Adrenal gland (tissue), 9 donors: ENCODE measurements at regions not wholly inside any gene's neighbourhood (a gene's known extent, or its start where the extent isn't known, plus 50 kb on each side); places are given as distances from the start of the nearest gene placed in this dataset.

Source experiments
- DNase-seq, 7 donors: peaks; one replicate each; pipeline ENCODE4 v3.0.0-alpha.2; 2019 to 2020
- H3K27ac ChIP-seq, 5 donors: fragments of 200-600 bp; sonication (generic) in 4 of 5; 1 replicate in 3 of 5; 2 replicates in 2 of 5; pipeline versions ENCODE4 v1.5.1 to v1.8.0; 2016 to 2020; ENCODE audit warnings: mild to moderate bottlenecking in 1 of 5
- H3K27me3 ChIP-seq: fragments of 200-600 bp; 2 replicates; pipeline ENCODE4 v1.8.0; 2021
- H3K36me3 ChIP-seq, 2 donors: fragments of 200-600 bp; replicated peaks in 1 of 2; 1 replicate in 1 of 2; 2 replicates in 1 of 2; pipeline versions ENCODE4 v1.5.1 to v1.8.0; 2018 to 2022
- H3K4me1 ChIP-seq, 2 donors: fragments of 200-600 bp; replicated peaks in 1 of 2; 1 replicate in 1 of 2; 2 replicates in 1 of 2; pipeline versions ENCODE4 v1.5.1 to v1.8.0; 2018 to 2021
- H3K4me3 ChIP-seq, 4 donors: fragments of 200-600 bp; sonication (generic) in 3 of 4; one replicate each; pipeline ENCODE4 v1.5.1; 2016 to 2018
- H3K9me3 ChIP-seq, 3 donors: fragments of 200-600 bp; sonication (generic) in 1 of 3; replicated peaks in 1 of 3; 1 replicate in 2 of 3; 2 replicates in 1 of 3; pipeline versions ENCODE4 v1.5.1 to v1.8.0; 2016 to 2021
- CTCF ChIP-seq, 6 experiments: fragments of 450-650 bp in 4 of 6; fragments of 200-600 bp in 2 of 6; sonication (generic) in 1 of 6; IDR thresholded peaks; 1 replicate in 5 of 6; 2 replicates in 1 of 6; pipeline versions ENCODE4 v1.5.1 to v1.8.0; 2016 to 2021; ENCODE audit warnings: antibody characterized with exemption in 6 of 6, mild to moderate bottlenecking in 2 of 6, moderate library complexity in 1 of 6
- POLR2A ChIP-seq, 2 donors: fragments of 450-650 bp; IDR thresholded peaks; one replicate each; pipeline ENCODE4 v1.6.1; 2017; ENCODE audit warnings: antibody characterized with exemption in 2 of 2, mild to moderate bottlenecking in 2 of 2, moderate library complexity in 1 of 2
- WGBS, 4 donors: extraction: QIAGEN DNeasy Blood & Tissue Kit in 2 of 4; methylation state at CpG; one replicate each; pipeline versions ENCODE4 v1.1.5 to v1.1.7; 2013 to 2017; 5-methylcytosine and 5-hydroxymethylcytosine counted together
- intact Hi-C, 2 donors: fragments of 100-400 bp; cut with DNase I; formaldehyde crosslinking; loops; one replicate each; pipeline versions ENCODE4 v1.14.1 to v1.15.0; 2022 to 2023
- donor health status: healthy with polysubstance abuse.
- donor health status: Bipolar disorder and iron deficiency.
- donor health status: DM: yes; HTN: yes; CAD: no.
- donor health status: DM: no; HTN: no; CAD: no.
- donor health status: DM: no; HTN: no; CAD: no.

DNA sequence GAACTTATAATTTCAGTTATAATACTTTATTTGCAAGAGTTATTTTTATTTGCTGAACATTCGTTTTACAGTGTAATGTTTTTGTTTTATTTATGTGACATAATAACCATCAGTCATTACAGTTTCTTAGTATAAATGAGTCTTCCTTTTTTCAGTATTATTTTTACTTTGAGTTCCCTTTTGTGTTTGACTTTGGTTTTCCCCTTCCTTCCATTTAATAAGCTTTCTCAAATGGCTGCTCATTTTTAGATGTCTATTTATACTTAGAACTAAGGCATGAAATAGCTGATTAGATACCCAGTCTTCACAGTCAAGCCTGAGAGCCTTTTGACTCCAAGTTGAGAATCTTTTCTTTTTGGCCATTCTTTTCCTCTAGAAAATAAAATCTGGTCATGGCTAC lies 404.5 kb downstream of the LRFN5 start:
- DNase-seq, result no peak
- intact Hi-C loops, result no loop called here
- 18 to 28% (median 23%) methylated on average over 1 of the region's 1 CpG for WGBS, 4 donors
- H3K9me3 ChIP-seq, result no peaks in the 10 kb centered on the region
- H3K4me3 ChIP-seq, result no peak overlapping the region
- H3K4me1 ChIP-seq, result no peaks in the 10 kb centered on the region
- no peaks in the 10 kb centered on the region for H3K36me3 ChIP-seq
- H3K27me3 ChIP-seq, result no peaks in the 10 kb centered on the region
- no peak for TF ChIP-seq POLR2A (IDR thresholded peaks at IDR 0.05)
- no peak for TF ChIP-seq CTCF (IDR thresholded peaks at IDR 0.05)
- H3K27ac ChIP-seq, result no peak overlapping the region

DNA sequence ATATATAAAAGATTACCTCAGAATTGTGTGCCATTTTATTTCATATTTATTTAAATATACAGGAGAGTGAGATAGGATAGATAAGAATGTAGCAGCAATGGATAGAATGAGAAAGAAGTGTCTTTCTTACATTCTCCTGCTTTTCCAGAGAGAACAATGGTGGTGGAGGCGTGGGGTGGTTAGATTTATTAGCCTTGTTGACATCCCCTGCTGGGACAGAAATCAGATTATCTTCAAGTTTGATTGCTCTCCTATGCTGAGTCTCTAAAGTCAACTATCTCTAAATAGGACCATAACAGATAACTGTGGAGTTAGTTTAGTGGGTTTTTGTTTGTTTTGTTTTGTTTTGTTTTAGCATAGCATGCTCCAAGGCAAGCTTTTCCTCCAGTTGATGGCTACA lies 397.6 kb downstream of the LRFN5 start:
- H3K4me1 ChIP-seq, result no peaks in the 10 kb centered on the region
- no peak overlapping the region for H3K27ac ChIP-seq
- no peaks in the 10 kb centered on the region for H3K27me3 ChIP-seq
- WGBS, 4 donors, result 51 to 64% (median 56%) methylated on average over 1 of the region's 1 CpG
- no peak overlapping the region for H3K4me3 ChIP-seq
- peaks cover 0 to 2% (median 0%) of the 10 kb centered on the region in 3 donors for H3K9me3 ChIP-seq
- no peaks in the 10 kb centered on the region for H3K36me3 ChIP-seq
- intact Hi-C loops, result no loop called here
- no peak for TF ChIP-seq CTCF (IDR thresholded peaks at IDR 0.05)
- no peak for TF ChIP-seq POLR2A (IDR thresholded peaks at IDR 0.05)
- DNase-seq, result no peak

GRCh38 chr14:42002141-42002540 lies 395.5 kb downstream of the LRFN5 start:
- 50 to 69% (median 62%) methylated on average over 2 of the region's 2 CpGs for WGBS, 4 donors
- Histone ChIP-seq H3K27ac (no peak overlapping the region), H3K4me1 (no peaks in the 10 kb centered on the region), H3K36me3 (no peaks in the 10 kb centered on the region), H3K9me3 (peaks cover 0 to 9% (median 0%) of the 10 kb centered on the region in 3 donors), H3K4me3 (no peak overlapping the region), H3K27me3 (no peaks in the 10 kb centered on the region)
- no peak for TF ChIP-seq CTCF (IDR thresholded peaks at IDR 0.05)
- TF ChIP-seq POLR2A (IDR thresholded peaks at IDR 0.05), result no peak
- DNase-seq, result no peak
- intact Hi-C loops, result no loop called here

DNA sequence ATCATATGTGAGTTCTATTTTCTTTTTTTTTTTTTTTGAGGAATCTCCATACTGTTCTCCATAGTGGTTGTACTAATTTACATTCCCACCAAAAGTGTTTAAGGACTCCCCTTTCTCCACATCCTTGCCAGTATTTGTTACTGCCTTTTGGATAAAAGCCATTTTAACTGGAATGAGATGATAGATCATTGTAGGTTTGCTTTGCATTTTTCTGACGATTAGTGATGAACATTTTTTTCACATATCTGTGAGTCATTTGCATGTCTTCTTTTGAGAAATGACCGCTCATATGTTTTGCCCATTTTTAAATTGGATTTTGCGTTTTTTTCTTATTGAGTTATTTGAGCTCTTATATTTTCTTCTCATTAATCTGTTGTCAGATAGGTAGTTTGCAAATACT lies 394.8 kb downstream of the LRFN5 start:
- H3K27ac ChIP-seq, result no peak overlapping the region
- no peaks in the 10 kb centered on the region for H3K36me3 ChIP-seq
- no peaks in the 10 kb centered on the region for H3K27me3 ChIP-seq
- TF ChIP-seq CTCF (IDR thresholded peaks at IDR 0.05), result no peak
- TF ChIP-seq POLR2A (IDR thresholded peaks at IDR 0.05), result no peak
- WGBS, 4 donors, result 59 to 81% (median 69%) methylated on average over 3 of the region's 3 CpGs
- no peak overlapping the region for H3K4me3 ChIP-seq
- no peaks in the 10 kb centered on the region for H3K4me1 ChIP-seq
- intact Hi-C loops, result no loop called here
- peaks cover 0 to 9% (median 0%) of the 10 kb centered on the region in 3 donors for H3K9me3 ChIP-seq
- no peak for DNase-seq
